Activated gamma-delta T cell (primary cell): ENCODE measurements at regions not wholly inside any gene's neighbourhood (a gene's known extent, or its start where the extent isn't known, plus 50 kb on each side); places are given as distances from the start of the nearest gene placed in this dataset.
A peak's percentile ranks its signal among the peaks of the same experiment; 100 is the strongest.

ENCODE experiments used
- DNase-seq: peaks from one replicate; lab custom pipeline; 2025; lab: John Stamatoyannopoulos, UW

GRCh38 chr4:63505714-63506460 is 903.4 kb downstream of the TECRL start:
- DNase-seq: no peak

- no peak for DNase-seq
Observed at GRCh38 chr4:63493265-63493664, 916.0 kb downstream of the TECRL start.

- DNase-seq: no peak
Observed at GRCh38 chr4:63492515-63492914, 916.7 kb downstream of the TECRL start.

- DNase-seq: no peak
Observed at GRCh38 chr4:63464393-63464792, 944.9 kb downstream of the TECRL start.

- no peak for DNase-seq
Observed at GRCh38 chr4:63460075-63460474, 949.2 kb downstream of the TECRL start.

- no peak for DNase-seq
Observed at GRCh38 chr4:63459329-63459728, 949.9 kb downstream of the TECRL start.

- DNase-seq: no peak
Observed at GRCh38 chr4:63458010-63458409, 951.2 kb downstream of the TECRL start.

GRCh38 chr4:63440236-63440635 is 969.0 kb downstream of the TECRL start:
- no peak for DNase-seq

GRCh38 chr4:63430105-63430504 is 979.1 kb downstream of the TECRL start:
- DNase-seq: no peak

GRCh38 chr4:63396269-63396668 is 1013.0 kb downstream of the TECRL start:
- no peak for DNase-seq

- DNase-seq: no peak
Observed at GRCh38 chr4:63393544-63393943, 1015.7 kb downstream of the TECRL start.

- DNase-seq: no peak
Observed at GRCh38 chr4:63379750-63380522, 1029.3 kb downstream of the TECRL start.

- DNase-seq: no peak
Observed at GRCh38 chr4:63371001-63371400, 1038.2 kb downstream of the TECRL start.

GRCh38 chr4:63361628-63362027 is 1047.6 kb downstream of the TECRL start:
- DNase-seq: no peak

- no peak for DNase-seq
Observed at GRCh38 chr4:63361066-63361465, 1048.2 kb downstream of the TECRL start.

- peak; percentile 5 for DNase-seq
Observed at GRCh38 chr4:63349674-63350025, 1059.6 kb downstream of the TECRL start.

GRCh38 chr4:63348735-63349673 is 1060.2 kb downstream of the TECRL start:
- peak; percentile 12 for DNase-seq

GRCh38 chr4:63325140-63325539 is 1084.1 kb downstream of the TECRL start:
- no peak for DNase-seq

GRCh38 chr4:63316633-63317032 is 1092.6 kb downstream of the TECRL start:
- DNase-seq: no peak

GRCh38 chr4:63315651-63316050 is 1093.6 kb downstream of the TECRL start:
- DNase-seq: no peak

- DNase-seq: no peak
Observed at GRCh38 chr4:63308697-63309096, 1100.6 kb downstream of the TECRL start.

- no peak for DNase-seq
Observed at GRCh38 chr4:63302792-63303191, 1106.5 kb downstream of the TECRL start.
